T-helper 2 cell (primary cell): ENCODE measurements at regions not wholly inside any gene's neighbourhood (a gene's known extent, or its start where the extent isn't known, plus 50 kb on each side); places are given as distances from the start of the nearest gene placed in this dataset.

Experiments
- DNase-seq, 5 experiments: peaks; one replicate each; pipeline versions ENCODE4 v3.0.0 to v3.0.0-alpha.2; 2012 to 2022

DNA sequence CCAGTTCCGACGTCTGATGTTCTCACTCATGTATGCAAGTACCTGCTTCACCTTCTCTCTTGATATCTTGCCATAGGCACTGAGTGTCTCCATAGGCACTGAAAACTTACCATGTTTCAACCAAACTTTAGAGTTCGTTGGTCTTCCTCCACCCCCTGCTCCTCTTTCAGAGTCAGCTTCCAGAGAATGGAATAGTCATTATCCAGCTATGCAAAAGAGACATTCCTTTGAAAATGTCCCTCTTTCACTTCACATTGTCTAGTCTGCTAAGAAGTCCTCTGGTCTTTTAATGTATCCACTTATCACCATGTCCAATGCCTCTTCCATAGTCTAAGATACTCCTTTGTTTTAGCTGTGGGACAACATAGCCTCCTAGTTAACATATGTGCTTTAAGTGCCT is 566.0 kb upstream of the TENM3 start:
- no peak for DNase-seq

DNA sequence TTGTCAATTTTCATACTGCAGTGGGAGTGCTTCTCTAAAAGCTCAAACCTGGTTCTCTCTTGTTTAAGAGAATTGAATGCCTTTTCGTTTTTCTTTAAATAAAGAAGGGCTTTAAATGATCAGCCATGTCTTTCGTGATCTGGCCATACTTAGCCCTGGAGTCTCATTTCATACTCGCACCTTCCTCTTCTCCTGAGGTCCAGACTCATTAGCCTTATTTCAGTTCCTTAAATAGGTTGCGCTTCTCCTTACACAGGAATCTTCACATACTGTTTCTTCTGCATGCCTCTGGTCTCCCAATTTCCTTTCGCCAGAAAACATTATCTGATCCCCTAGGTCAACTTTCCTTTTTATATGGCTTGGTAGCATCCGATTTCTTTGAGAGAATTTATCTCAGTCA is 565.6 kb upstream of the TENM3 start:
- DNase-seq = no peak

DNA sequence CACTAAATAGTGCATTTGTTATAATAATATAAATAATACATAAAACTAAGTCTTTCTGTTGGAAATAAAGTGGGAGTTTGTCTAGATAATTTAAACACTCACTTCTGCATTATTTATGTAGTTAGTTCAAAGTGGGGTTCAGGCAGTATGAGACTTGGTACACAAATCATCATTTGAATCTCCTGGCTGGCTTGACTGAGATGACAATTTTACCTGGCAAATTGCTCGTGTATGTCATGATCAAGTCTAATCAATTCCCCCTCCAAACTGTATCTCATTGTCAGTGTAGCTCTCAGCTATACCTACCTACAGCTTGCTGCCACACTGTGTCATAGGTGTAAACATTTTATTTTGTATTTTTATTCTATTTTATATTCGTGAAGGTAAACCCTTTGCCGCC is 563.4 kb upstream of the TENM3 start:
- no peak for DNase-seq

DNA sequence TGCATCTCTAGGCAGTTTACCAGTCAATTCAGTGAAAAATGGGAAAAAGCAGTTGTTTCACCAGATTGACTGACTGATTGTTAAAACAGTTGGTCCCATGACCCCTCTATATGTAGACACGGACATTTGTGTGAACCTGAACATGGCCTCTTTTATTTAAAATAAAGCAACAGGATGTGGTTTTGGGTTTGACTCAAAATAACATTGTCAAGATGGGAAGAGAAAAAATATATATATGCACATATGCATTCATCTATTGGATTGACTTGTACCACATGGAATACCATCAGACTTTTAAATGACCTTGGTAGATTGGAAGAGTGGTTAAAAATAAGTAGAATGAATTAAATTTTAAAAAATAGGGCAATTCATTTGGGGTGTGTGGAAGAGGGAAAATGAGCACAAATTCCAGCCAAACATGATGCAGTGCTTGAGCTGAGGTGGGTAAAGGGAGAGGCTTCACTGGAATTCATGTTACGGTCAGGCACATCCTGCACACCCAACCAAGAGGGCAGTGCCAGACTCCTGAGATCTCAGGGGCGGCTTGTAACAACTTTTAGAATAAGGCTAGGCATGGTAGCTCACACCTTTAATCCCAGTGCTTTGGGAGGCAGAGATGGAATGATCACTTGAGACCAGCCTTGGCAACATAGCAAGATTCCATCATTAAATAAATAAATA is 560.7 kb upstream of the TENM3 start:
- peak in 1 of 5 experiments; percentile 2 for DNase-seq

DNA sequence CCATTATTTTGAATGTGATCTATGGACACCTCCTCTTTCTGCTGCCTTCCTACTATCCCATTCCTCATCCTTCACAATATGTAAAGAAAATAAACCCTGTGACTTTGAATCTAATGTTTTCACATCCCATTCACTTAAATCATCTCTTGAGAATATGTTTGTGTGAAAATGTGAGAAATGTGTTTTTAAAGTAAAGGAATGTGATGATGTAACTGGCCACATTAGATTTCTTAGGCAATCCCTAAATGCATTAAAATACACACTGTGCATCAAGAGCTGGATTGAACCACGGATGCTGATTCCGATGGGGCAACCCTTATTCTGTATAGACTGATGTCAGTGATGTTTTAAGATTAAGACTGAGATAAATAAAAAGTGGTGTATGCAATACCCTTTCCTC is 558.9 kb upstream of the TENM3 start:
- DNase-seq = no peak

DNA sequence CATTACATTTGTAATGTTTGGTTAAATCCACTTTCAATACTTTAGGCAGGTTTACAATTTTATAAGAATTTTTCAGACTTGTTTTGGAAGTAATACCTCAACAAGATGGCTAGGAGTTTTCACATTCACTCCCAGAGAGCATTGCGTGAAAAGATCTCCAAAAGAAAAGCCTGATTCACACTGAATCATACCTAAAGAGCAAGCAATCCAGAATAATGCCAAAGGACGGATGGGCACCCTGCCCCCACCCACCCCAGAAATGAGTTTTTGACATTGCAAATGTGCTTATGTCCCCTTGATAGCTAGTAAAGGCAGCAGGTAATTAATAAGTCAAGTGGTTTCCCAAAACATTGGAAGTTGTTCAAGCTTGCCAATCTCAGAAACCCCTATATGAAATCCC is 557.7 kb upstream of the TENM3 start:
- no peak for DNase-seq

DNA sequence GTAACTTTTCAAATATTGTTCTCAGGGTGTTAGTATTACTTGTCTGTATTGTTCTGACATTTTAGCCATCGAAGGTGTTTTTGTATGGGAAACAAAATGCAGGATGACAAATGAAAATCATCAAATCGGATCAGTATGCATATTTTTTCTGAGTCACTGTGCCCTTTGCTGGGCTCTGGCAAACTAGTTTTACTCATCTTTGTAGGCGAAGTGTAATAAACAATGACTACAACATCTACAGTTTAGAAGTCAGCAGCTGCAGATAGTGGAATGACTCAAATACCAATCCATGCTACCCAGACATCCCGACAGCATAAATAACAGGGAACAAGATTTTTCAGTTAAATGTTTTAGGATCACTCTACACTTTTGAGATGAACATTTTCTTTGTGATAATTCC is 557.3 kb upstream of the TENM3 start:
- DNase-seq = no peak

DNA sequence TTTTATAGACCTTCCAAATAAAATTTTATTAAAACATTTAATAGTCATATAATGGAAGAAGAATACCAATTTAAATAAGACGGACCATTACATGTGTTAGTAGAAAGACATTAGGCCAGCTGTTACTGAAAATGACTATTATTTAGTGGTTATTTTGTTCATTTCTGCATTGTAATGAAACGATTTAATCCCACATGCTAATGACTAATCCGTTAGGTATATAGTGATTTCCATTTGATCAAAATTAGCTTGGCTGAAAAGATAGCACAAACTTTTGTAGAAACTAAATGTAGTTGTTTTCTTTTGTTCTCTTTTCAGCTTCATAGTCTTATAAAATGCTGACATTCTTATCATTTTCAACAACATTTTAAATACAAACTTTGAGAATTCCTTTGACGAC is 556.1 kb upstream of the TENM3 start:
- no peak for DNase-seq

DNA sequence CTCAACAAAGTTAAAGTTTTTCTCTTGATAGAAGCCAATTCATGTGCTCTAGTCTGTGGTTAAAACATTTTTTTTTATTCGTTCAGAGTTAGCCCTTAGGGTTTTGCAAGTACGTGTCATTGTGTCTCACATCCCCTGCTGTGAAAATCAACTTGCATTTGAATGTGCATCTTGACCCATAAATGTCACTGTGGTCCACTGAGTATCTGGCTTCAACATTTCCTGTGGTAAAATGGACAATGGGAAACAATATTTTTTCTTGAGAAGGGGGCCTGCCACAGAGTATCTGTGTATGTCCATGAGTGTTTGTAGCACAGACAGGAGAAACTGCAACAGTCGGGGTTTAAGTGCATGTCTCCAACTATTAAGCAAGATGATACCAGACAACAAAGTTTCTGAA is 554.8 kb upstream of the TENM3 start:
- DNase-seq = no peak

DNA sequence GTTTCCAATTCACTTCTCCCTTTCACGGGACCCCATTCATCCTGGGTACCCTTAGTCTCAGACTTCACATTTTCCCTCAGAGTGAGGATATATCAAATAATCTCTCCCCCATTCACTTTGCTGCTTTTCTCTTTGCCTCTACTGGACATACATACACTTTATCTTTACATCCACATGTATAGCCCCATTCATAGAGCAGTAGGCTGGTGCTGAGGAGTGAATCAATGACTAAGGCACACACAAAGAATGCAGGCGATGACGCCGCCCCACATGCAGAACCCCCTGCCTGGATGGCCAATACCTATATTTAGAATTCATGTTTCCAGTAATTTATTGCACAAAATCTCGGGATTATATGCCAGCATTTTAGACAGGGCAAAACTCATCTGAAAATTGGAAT is 554.3 kb upstream of the TENM3 start:
- DNase-seq = no peak

DNA sequence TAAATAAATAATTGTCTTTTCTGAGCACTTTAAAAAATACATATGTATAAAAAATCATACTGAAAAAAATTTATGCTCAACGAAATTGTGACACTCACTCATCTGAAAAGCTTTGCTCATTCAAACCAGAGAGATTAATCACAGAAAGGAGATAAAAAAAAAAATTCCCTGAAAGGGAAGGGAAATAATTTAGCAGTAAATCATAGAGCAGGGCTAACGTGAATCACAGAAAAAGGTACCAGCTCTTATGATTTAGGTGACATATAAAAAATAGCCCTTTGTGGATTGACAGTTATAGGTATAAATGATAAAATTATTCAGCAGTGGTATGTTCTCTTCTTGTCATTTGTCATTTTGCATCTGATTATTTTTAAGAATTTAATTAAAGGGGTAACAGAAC is 552.7 kb upstream of the TENM3 start:
- DNase-seq = no peak

DNA sequence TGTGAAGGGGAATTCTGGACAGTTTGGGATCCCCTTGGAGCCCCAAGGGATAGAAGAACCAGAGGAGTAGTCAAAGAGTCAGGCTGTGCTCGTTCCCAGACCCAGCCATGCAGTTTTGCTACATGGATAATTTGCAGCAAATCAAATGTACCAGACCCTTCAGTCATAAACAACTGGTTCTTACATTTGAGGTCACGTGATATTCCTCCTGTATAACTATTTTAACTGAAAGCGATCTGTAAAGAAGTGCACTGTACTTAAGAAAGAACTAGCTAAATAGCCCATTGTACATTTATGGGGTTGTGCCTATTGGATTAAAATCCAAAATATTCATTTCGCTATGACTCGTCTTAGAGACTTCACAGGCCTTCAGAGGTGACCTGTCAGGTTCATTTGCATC is 550.2 kb upstream of the TENM3 start:
- DNase-seq = no peak

DNA sequence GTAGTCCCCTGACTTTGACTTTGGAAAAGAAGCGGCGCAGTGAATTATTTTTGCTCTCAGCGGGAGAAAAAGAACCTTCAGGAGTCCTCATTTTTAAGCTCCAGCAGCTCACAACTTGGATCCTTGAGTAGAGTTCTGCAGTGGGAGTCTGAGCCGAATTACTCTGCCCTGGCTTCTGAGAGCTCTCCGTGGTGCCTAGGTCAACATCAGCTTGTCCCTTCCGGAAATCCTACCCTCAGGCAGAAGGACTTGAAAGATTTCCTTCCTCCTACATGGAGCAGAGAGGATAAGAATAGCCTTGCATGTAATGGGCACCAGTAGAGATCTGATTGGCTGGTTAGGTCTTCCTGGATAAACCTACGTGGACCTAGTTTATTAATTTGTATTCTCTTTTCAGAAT is 549.7 kb upstream of the TENM3 start:
- DNase-seq = no peak

DNA sequence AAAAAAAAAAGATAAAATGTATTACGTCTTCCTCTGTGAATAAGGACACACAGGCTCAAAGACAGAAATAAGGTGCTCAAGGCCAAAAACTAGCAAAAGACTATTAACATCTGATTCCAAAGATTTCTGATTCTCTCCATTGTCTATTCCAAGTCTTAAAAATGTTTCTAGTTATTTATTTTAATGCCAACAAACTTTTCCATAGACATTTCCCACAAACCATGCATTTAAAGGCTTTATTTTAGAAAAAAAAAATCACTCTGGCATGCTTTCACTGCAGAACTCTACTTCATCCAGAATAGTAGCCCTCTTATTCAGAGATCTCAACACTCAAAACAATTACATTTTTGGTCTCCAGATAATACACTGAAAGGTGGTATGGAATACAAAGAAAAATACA is 545.0 kb upstream of the TENM3 start:
- DNase-seq = no peak

DNA sequence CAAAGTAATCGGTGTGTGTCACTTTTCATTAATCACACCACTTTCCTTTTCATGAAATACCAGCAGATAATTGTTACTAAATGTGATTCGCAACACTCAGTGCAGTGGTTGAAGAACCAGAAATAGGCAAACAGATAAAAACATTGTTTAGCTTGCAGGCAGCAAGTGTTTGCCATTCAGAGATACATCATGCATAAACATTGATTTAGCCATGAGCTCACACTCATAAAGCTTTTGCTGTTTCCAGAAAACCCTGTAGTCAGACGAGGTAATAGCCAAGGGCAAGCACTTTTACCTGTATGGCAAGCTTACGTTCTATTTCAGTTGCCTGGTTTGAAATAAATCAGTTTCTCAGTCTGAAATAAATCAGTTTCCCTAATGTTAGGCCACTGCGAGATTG is 542.0 kb upstream of the TENM3 start:
- no peak for DNase-seq

DNA sequence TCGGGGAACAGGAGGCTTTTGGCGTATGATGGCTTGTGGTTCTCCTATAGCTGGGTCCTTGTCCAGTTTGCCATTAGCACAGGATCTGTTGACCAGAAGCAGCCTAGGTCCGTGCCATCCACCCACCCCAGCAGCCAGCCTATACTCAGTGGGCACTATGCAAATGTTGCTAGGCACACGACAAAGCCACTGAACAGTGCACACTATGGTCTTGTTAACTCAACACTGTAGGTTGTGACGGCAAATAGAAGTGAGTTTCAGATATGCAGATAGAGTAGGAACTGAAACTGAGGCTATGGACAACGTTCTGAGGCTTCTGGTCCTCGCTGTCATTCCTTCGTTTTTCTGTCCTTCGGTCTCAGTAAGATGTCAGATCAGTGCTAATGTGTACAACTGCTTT is 541.3 kb upstream of the TENM3 start:
- DNase-seq = no peak

DNA sequence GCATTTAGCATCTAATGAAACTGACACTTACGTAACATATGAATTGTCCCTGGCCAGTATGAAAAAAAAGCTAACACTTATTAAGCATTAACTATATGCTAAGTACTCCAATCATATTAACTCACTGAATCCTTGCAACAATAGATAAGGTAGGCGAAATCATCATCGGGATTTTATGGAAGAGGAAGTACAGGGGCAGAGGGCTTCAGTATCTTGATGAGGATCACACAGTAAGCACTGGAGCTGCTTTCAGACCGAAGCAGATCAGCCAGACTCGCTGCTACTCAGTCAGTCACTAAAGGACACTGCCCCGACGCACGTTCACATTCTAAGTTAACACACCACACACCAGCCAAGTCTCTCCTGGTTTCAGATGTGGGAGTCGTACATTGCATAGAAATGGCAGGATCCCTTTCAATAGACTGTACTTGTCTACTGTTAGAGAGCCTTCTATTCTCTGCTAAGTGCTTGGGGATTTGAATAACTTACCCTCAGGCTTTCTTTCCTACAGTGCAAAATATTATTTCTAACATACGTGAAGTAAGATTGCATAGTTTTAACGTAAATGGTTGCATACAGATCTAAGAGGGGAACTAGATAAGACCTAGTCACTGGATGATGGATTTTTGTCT is 540.2 kb upstream of the TENM3 start:
- DNase-seq = no peak

DNA sequence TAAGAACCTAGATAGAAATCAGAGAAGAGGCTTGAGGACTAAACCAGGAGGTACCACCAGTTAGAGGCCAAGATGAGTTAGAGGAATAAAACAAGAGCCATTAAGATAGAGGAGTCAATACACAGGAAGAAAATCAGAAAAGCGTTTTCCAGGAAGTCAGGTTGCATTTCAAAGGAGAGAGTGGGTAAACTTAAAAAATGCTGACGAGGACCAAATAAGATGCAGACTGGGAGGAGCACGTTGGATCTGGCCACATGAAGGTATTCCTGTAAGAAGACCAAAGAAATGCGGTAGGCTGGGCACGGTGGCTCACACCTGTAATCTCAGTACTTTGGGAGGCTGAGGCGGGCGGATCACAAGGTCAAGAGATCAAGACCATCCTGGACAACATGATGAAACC is 533.1 kb upstream of the TENM3 start:
- DNase-seq = no peak

DNA sequence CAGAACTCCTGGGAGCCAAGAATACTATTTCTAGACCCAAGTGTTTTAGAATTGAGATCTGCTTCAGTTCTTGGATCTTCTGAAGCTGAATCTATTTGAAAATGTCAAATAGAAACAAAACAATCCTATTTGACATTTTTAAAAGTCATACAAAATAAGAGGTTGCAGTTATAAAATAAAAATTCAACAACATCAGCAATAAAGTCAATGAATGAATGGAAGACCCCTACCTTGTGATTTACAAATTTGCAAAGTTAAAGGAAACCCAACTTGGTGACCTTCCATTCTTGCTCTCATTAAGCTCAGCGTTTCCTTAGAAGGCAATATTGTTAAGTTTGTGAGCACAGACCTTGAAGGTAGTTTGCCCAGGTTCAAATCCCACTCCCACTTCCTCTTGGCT is 531.8 kb upstream of the TENM3 start:
- DNase-seq = no peak

DNA sequence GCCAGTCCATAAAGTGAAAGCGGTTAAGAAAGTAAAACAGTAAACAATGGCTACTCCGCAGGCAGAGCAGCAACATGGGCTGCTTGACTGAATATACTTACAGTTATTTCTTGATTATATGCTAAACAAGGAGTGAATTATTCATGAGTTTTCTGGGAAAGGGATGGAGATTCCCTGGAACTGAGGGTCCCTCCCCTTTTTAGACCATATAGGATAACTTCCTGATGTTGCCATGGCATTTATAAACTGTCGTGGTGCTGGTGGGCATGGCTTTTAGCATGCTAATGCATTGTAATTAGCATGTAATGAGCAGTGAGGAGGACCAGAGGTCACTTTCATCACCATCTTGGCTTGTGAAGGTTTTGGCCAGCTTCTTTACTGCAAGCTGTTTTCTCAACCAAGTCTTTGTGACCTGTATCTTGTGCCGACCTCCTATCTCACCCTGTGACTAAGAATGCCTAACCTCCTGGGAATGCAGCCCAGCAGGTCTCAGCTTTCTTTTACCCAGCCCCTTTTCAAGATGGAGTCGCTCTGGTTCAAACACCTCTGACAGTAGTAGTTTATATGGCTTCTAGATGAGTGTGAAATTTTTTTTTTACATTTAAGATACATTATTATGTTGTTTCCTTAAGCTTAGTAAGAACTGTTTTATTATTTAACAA is 514.8 kb upstream of the TENM3 start:
- no peak for DNase-seq

DNA sequence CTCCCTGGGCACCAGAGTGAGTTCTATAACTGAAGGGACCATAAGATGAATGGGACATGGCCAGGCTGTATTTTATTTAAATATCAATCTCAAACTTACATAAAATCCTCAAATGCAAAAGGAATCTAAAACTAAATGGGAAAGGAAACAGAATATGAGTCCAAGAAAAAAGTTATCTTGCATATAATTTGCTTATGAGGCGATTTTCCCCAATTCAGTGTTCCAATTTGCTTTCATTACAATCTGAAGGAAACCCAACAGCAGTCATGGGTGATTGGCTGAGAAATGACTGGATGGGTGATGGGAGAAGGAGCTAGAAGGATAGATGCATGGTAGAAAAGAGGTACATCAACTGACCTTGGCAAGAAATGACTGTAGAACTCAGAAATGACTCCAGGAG is 511.3 kb upstream of the TENM3 start:
- DNase-seq = no peak

DNA sequence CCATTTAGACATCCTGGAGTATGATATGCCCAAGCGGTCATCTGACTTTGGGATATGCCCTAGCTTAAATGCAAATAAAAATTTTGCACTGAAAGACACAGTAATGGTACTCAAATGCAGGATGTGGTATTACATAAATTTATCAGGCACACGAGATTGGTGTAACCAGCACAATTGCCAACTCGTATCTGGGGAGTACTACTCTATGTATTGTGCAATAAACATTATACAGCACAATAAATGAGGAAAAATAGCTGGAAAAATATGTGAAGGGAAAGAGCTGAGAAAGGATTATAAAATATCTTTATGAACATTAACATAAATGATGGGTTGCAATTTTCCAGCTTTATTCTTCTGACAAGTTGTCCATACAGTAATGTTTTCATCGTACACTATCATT is 505.5 kb upstream of the TENM3 start:
- no peak for DNase-seq

DNA sequence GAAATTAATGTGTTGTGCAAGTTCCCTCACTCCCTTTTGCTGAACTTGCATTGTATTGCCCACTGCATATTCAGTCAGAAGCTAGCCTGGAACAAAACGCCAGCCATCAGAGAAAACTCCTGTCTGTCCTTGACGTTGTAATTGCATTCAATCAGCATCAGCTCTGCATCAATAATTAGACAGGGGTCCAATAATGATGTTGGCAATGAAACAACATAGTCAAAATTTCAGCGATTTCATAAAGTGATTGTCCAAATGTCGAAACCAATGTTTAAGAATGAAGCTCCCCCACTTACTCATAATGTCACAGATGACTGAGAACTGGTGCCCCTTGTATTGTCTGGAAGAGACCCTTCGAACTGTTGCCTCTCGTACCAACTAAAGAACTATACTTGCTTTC is 504.2 kb upstream of the TENM3 start:
- DNase-seq = no peak

DNA sequence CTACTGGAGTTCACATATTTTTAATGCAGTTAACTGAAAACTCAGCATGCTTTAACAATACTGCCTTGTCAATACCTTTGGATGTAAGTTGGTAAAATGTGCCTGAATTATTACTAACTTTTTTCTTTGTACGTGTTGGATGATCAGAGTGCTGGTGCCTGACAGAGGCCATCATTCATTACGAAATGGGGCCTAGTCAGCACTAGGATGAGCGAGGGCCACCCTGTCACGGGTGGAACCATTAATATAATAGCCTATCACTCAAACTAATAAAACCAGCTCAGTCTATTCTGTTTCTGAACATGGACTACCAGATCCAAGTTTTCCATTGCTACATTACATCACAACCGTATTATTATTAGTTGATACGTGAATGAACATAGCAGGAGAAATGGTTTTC is 501.7 kb upstream of the TENM3 start:
- no peak for DNase-seq
